IMR-90 (cell line): ENCODE measurements at regions not wholly inside any gene's neighbourhood (a gene's known extent, or its start where the extent isn't known, plus 50 kb on each side); places are given as distances from the start of the nearest gene placed in this dataset.

Experiments used
- BHLHE40 ChIP-seq: fragments of 150-350 bp; IDR thresholded peaks from 2 replicates; pipeline ENCODE4 v1.6.1; 2016; ENCODE audit warnings: mild to moderate bottlenecking, low read depth, low read length
- CEBPB ChIP-seq: IDR thresholded peaks from 2 replicates; pipeline ENCODE4 v1.6.1; 2012; ENCODE audit warnings: low read depth, low read length, improper control_type of control experiment
- CTCF ChIP-seq: conservative IDR thresholded peaks from 2 replicates; pipeline ENCODE4 v1.5.1; 2012; ENCODE audit warnings: mild to moderate bottlenecking, low read depth, low read length, improper control_type of control experiment
- NFE2L2 ChIP-seq: fragments of 150-350 bp; IDR thresholded peaks from 2 replicates; pipeline ENCODE4 v1.6.1; 2016; ENCODE audit warnings: low read depth, mild to moderate bottlenecking, low read length
- POLR2A ChIP-seq: IDR thresholded peaks from 2 replicates; pipeline ENCODE4 v1.6.1; 2012; ENCODE audit warnings: mild to moderate bottlenecking, low read depth, low read length
- RCOR1 ChIP-seq: IDR thresholded peaks from 2 replicates; pipeline ENCODE4 v1.6.1; 2012; ENCODE audit warnings: mild to moderate bottlenecking, low read length, improper control_type of control experiment; ENCODE audit not compliant: insufficient replicate concordance
- RFX5 ChIP-seq: IDR thresholded peaks from 2 replicates; pipeline ENCODE4 v1.8.0; 2012; ENCODE audit warnings: low read depth, mild to moderate bottlenecking, low read length, moderate library complexity
- TF ChIP-seq, protein P1 (sequence below): fragments of 150-350 bp; IDR thresholded peaks from 2 replicates; pipeline ENCODE4 v1.6.1; 2017; ENCODE audit warnings: mild to moderate bottlenecking, antibody characterized with exemption, low read length, low read depth
- TF ChIP-seq, protein P2 (sequence below): fragments of 150-350 bp; IDR thresholded peaks from 2 replicates; pipeline ENCODE4 v1.6.1; 2016; ENCODE audit warnings: low read depth, mild to moderate bottlenecking, low read length, moderate library complexity, borderline replicate concordance

GRCh38 chr12:89861086-89861485 is 152.4 kb upstream of the ATP2B1 start:
- TF ChIP-seq CEBPB (no peak), CTCF (no peak), RFX5 (no peak), RCOR1 (no peak), POLR2A (no peak), NFE2L2 (no peak), BHLHE40 (peak; percentile 66)
- TF ChIP-seq, protein P1, sequence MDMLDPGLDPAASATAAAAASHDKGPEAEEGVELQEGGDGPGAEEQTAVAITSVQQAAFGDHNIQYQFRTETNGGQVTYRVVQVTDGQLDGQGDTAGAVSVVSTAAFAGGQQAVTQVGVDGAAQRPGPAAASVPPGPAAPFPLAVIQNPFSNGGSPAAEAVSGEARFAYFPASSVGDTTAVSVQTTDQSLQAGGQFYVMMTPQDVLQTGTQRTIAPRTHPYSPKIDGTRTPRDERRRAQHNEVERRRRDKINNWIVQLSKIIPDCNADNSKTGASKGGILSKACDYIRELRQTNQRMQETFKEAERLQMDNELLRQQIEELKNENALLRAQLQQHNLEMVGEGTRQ: no peak
- TF ChIP-seq, protein P2, sequence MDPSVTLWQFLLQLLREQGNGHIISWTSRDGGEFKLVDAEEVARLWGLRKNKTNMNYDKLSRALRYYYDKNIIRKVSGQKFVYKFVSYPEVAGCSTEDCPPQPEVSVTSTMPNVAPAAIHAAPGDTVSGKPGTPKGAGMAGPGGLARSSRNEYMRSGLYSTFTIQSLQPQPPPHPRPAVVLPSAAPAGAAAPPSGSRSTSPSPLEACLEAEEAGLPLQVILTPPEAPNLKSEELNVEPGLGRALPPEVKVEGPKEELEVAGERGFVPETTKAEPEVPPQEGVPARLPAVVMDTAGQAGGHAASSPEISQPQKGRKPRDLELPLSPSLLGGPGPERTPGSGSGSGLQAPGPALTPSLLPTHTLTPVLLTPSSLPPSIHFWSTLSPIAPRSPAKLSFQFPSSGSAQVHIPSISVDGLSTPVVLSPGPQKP: no peak
